Loucy (cell line): ENCODE measurements at regions not wholly inside any gene's neighbourhood (a gene's known extent, or its start where the extent isn't known, plus 50 kb on each side); places are given as distances from the start of the nearest gene placed in this dataset.

Experiments
- H2AFZ ChIP-seq: fragments of 200-600 bp; sonication (generic); 2 replicates; pipeline ENCODE4 v1.6.0; 2016; ENCODE audit warnings: antibody characterized with exemption, mild to moderate bottlenecking, low read length, moderate library complexity
- H3F3A ChIP-seq: fragments of 200-600 bp; 2 replicates; pipeline ENCODE4 v1.6.0; 2016; ENCODE audit warnings: antibody characterized with exemption, low read depth, mild to moderate bottlenecking
- H3K27me3 ChIP-seq: fragments of 200-600 bp; sonication (generic); 2 replicates; pipeline ENCODE4 v1.6.1; 2014; ENCODE audit warnings: low read length, mild to moderate bottlenecking; ENCODE audit not compliant: insufficient read depth, poor library complexity, severe bottlenecking
- H3K36me3 ChIP-seq: fragments of 200-600 bp; sonication (generic); 2 replicates; pipeline ENCODE4 v1.6.1; 2016; ENCODE audit warnings: low read length; ENCODE audit not compliant: insufficient read depth
- H3K4me1 ChIP-seq: fragments of 200-600 bp; sonication (generic); 2 replicates; pipeline ENCODE4 v1.5.1; 2014; ENCODE audit warnings: low read length, mild to moderate bottlenecking; ENCODE audit not compliant: insufficient read depth, poor library complexity, severe bottlenecking
- H3K4me2 ChIP-seq: fragments of 200-600 bp; sonication (generic); 2 replicates; pipeline ENCODE4 v1.6.0; 2014; ENCODE audit warnings: antibody characterized with exemption, low read length, low read depth, mild to moderate bottlenecking; ENCODE audit not compliant: poor library complexity, severe bottlenecking
- H3K4me3 ChIP-seq: fragments of 200-600 bp; sonication (generic); 2 replicates; pipeline ENCODE4 v1.5.1; 2014; ENCODE audit warnings: low read length, mild to moderate bottlenecking, mixed read lengths; ENCODE audit not compliant: poor library complexity, severe bottlenecking
- H3K79me2 ChIP-seq: fragments of 200-600 bp; sonication (generic); 2 replicates; pipeline ENCODE4 v1.6.1; 2014; ENCODE audit warnings: low read length; ENCODE audit not compliant: insufficient read depth
- H3K9ac ChIP-seq: fragments of 200-600 bp; sonication (generic); 2 replicates; pipeline ENCODE4 v1.6.0; 2014; ENCODE audit warnings: mild to moderate bottlenecking, low read depth, low read length, moderate library complexity; ENCODE audit not compliant: poor library complexity, severe bottlenecking
- H3K9me2 ChIP-seq: fragments of 200-600 bp; sonication (generic); replicated peaks from 2 replicates; pipeline ENCODE4 v1.6.1; 2016; ENCODE audit warnings: low read depth, low read length, mixed read lengths
- H3K9me3 ChIP-seq: fragments of 200-600 bp; sonication (generic); 2 replicates; pipeline ENCODE4 v1.6.1; 2014; ENCODE audit warnings: mild to moderate bottlenecking, antibody characterized with exemption, low read length, low read depth; ENCODE audit not compliant: insufficient read depth
- H4K20me1 ChIP-seq: fragments of 200-600 bp; sonication (generic); 2 replicates; pipeline ENCODE4 v1.6.0; 2014; ENCODE audit warnings: antibody characterized with exemption, low read length, mild to moderate bottlenecking; ENCODE audit not compliant: insufficient read depth, poor library complexity, severe bottlenecking
- EZH2phosphoT487 ChIP-seq: fragments of 200-600 bp; IDR thresholded peaks from 2 replicates; pipeline ENCODE4 v1.6.1; 2018; ENCODE audit warnings: antibody characterized with exemption, mild to moderate bottlenecking, moderate library complexity, borderline replicate concordance
- TF ChIP-seq, protein P1 (sequence below): fragments of 200-600 bp; sonication (generic); conservative IDR thresholded peaks from 2 replicates; pipeline ENCODE4 v1.5.1; 2014; ENCODE audit warnings: mild to moderate bottlenecking, antibody characterized with exemption, low read length

DNA sequence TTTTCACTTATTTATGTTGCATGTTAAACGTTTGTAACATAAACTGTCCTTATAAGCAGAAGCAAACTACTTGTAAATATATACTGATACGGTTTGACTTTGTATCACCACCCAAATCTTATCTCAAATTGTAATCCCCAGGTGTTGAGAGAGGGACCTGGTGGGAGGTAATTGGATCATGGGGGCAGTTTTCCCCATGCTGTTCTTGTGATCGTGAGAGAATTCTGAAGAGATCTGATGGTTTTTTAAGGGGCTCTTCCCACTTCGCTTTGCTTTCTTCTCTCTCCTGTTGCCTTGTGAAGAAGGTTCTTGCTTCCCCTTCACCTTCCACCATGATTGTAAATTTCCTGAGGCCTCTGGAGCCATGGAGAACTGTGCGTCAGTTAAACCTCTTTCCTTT is 87.1 kb upstream of the MAPK10 start:
- Histone ChIP-seq H3K79me2 (no peaks in the 10 kb centered on the region), H3K36me3 (no peaks in the 10 kb centered on the region), H3K4me1 (no peaks in the 10 kb centered on the region), H3K9me3 (no peaks in the 10 kb centered on the region), H4K20me1 (no peaks in the 10 kb centered on the region), H3K27me3 (no peaks in the 10 kb centered on the region), H3K9me2 (no peaks in the 10 kb centered on the region), H3F3A (no peaks in the 10 kb centered on the region), H3K4me3 (no peak overlapping the region), H3K9ac (no peak overlapping the region), H2AFZ (no peak overlapping the region), H3K4me2 (no peak overlapping the region)
- TF ChIP-seq, protein P1, sequence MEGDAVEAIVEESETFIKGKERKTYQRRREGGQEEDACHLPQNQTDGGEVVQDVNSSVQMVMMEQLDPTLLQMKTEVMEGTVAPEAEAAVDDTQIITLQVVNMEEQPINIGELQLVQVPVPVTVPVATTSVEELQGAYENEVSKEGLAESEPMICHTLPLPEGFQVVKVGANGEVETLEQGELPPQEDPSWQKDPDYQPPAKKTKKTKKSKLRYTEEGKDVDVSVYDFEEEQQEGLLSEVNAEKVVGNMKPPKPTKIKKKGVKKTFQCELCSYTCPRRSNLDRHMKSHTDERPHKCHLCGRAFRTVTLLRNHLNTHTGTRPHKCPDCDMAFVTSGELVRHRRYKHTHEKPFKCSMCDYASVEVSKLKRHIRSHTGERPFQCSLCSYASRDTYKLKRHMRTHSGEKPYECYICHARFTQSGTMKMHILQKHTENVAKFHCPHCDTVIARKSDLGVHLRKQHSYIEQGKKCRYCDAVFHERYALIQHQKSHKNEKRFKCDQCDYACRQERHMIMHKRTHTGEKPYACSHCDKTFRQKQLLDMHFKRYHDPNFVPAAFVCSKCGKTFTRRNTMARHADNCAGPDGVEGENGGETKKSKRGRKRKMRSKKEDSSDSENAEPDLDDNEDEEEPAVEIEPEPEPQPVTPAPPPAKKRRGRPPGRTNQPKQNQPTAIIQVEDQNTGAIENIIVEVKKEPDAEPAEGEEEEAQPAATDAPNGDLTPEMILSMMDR: no peak
- no peak for TF ChIP-seq EZH2phosphoT487

DNA sequence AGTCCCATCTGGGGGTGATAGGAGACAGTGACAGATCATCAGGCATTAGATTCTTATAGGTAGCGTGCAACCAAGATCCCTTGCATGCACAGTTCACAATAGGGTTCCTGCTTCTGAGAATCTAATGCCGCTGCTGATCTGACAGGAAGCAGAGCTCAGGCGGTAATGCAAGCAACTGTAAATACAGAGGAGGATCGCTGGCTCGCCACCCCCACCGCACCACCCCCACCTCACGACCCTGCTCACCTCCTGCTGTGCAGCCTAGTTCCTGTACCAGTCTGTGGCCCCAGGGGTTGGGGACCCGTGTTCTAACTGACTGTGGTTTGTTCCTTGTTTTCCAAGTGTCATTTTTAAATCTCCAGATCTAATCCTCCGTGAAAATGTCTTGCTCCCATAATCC is 89.0 kb upstream of the MAPK10 start:
- no peaks in the 10 kb centered on the region for H3K36me3 ChIP-seq
- H4K20me1 ChIP-seq: no peaks in the 10 kb centered on the region
- H3K9me2 ChIP-seq: no peaks in the 10 kb centered on the region
- H3K79me2 ChIP-seq: no peaks in the 10 kb centered on the region
- no peaks in the 10 kb centered on the region for H3F3A ChIP-seq
- no peaks in the 10 kb centered on the region for H3K9me3 ChIP-seq
- no peaks in the 10 kb centered on the region for H3K27me3 ChIP-seq
- H3K4me1 ChIP-seq: no peaks in the 10 kb centered on the region
- TF ChIP-seq, protein P1: no peak
- TF ChIP-seq EZH2phosphoT487: no peak
- peak overlapping the region; percentile 3 for H3K4me2 ChIP-seq
- no peak overlapping the region for H3K9ac ChIP-seq
- H2AFZ ChIP-seq: no peak overlapping the region
- no peak overlapping the region for H3K4me3 ChIP-seq

DNA sequence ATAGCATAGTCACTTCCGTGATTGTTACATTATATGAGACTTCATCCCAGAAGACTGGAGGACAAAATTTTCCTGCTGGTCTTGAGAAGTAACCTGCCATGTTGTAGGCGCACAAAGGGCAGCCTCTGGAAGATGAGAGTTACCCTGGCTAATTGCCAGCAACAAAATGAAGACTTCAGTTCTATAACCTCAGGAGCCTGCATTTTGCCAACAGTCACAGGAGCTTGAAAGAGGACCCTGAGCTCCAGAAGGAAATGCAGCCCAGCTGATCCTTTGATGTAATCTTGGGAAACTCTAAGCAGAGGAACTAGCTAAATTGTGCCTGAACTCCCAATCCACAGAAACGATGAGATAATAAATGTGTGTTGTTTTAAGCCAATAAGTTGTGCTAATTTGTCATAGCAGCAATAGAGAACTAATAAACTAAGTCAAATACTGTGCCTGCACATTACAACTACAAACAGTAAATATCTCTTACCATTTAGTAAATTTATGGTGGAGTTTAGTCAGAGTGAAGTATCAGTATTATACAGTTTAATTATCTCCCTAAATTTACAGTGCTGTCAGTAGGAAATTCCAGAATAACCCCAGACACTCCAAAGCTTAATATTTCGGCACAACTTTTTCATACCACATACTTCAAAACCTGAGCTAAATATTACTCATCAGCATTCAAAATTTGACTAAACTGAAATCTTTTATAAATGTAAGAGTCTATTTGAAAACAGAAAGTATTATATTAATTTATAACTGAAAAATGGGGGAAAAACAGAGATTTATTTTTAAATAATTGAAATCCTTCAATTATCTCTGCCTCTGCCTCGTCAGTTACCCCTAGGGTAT is 90.1 kb upstream of the MAPK10 start:
- Histone ChIP-seq H3K9ac (no peak overlapping the region), H3K4me3 (no peak overlapping the region), H3K79me2 (no peaks in the 10 kb centered on the region), H3K4me2 (no peak overlapping the region), H3K9me3 (no peaks in the 10 kb centered on the region), H3K36me3 (no peaks in the 10 kb centered on the region), H3K4me1 (no peaks in the 10 kb centered on the region), H3K27me3 (no peaks in the 10 kb centered on the region), H2AFZ (no peak overlapping the region), H4K20me1 (no peaks in the 10 kb centered on the region), H3K9me2 (no peaks in the 10 kb centered on the region), H3F3A (no peaks in the 10 kb centered on the region)
- TF ChIP-seq, protein P1: no peak
- TF ChIP-seq EZH2phosphoT487: no peak
